Liver (tissue), 2 donors: ENCODE measurements at regions not wholly inside any gene's neighbourhood (a gene's known extent, or its start where the extent isn't known, plus 50 kb on each side); places are given as distances from the start of the nearest gene placed in this dataset.
"Not testable (repeated sequence)": the region's sequence is repeated elsewhere in the genome, so short reads cannot be mapped to it uniquely, and the experiment has no call there.

Experiments used
- CTCF ChIP-seq: fragments of 150-350 bp; IDR thresholded peaks from 2 replicates; pipeline ENCODE4 v1.5.1; 2017; ENCODE audit warnings: improper control_type of control experiment, low read depth, low read length; ENCODE audit not compliant: missing input control
- YY1 ChIP-seq: IDR thresholded peaks from 2 replicates; pipeline ENCODE4 v1.6.1; 2016; ENCODE audit warnings: antibody characterized with exemption, mild to moderate bottlenecking
- donor health status: healthy.

GRCh38 chr16:52908057-52908456, 144.6 kb downstream of the CHD9NB start:
- TF ChIP-seq CTCF, YY1: not testable (repeated sequence)
